Heart left ventricle (tissue), 16 donors: ENCODE measurements at regions not wholly inside any gene's neighbourhood (a gene's known extent, or its start where the extent isn't known, plus 50 kb on each side); places are given as distances from the start of the nearest gene placed in this dataset.

Source experiments
- ATAC-seq, 4 donors: fragments of 200-7000 bp; cut with Tn5 transposase; one replicate each; pipeline ENCODE4 v1.9.1; 2020 to 2022; ENCODE audit warnings: moderate library complexity in 4 of 4, mild to moderate bottlenecking in 3 of 4, moderate number of reproducible peaks in 1 of 4
- DNase-seq, 5 donors: peaks; one replicate each; pipeline ENCODE4 v3.0.0-alpha.2; 2020
- H3K27ac ChIP-seq, 12 donors: fragments of 200-600 bp; sonication (generic) in 4 of 12; one replicate each; pipeline versions ENCODE4 v1.5.0 to v1.8.0; 2016 to 2022; ENCODE audit warnings: mild to moderate bottlenecking in 2 of 12
- H3K27me3 ChIP-seq, 9 donors: fragments of 200-600 bp; sonication (generic) in 2 of 9; one replicate each; pipeline versions ENCODE4 v1.5.1 to v1.8.0; 2016 to 2022; ENCODE audit warnings: mild to moderate bottlenecking in 3 of 9
- H3K36me3 ChIP-seq, 9 donors: fragments of 200-600 bp; sonication (generic) in 2 of 9; one replicate each; pipeline versions ENCODE4 v1.5.0 to v1.8.0; 2018 to 2022; ENCODE audit warnings: mild to moderate bottlenecking in 2 of 9
- H3K4me1 ChIP-seq, 12 donors: fragments of 200-600 bp; sonication (generic) in 4 of 12; one replicate each; pipeline versions ENCODE4 v1.5.0 to v1.8.0; 2016 to 2022; ENCODE audit warnings: mild to moderate bottlenecking in 3 of 12
- H3K4me3 ChIP-seq, 12 donors: fragments of 200-600 bp; sonication (generic) in 4 of 12; one replicate each; pipeline versions ENCODE4 v1.5.0 to v1.8.0; 2017 to 2022; ENCODE audit warnings: mild to moderate bottlenecking in 9 of 12, moderate library complexity in 4 of 12
- H3K9me3 ChIP-seq, 12 donors: fragments of 200-600 bp; sonication (generic) in 4 of 12; one replicate each; pipeline versions ENCODE4 v1.5.0 to v1.8.0; 2016 to 2022; ENCODE audit warnings: mild to moderate bottlenecking in 1 of 12
- POLR2A ChIP-seq, 2 donors: fragments of 450-650 bp; IDR thresholded peaks; one replicate each; pipeline ENCODE4 v1.6.1; 2017; ENCODE audit warnings: antibody characterized with exemption in 2 of 2, mild to moderate bottlenecking in 2 of 2, moderate library complexity in 2 of 2
- WGBS, 4 donors: extraction: QIAGEN DNeasy Blood & Tissue Kit in 2 of 4; methylation state at CpG; one replicate each; pipeline versions ENCODE4 v1.1.5 to v1.1.7; 2013 to 2018; 5-methylcytosine and 5-hydroxymethylcytosine counted together
- intact Hi-C, 10 donors: fragments of 100-400 bp; cut with DNase I; formaldehyde crosslinking; loops; one replicate each; pipeline versions ENCODE4 v1.11.1 to v1.14.2; 2022
- TF ChIP-seq, protein P1 (sequence below), 12 donors: fragments of 200-600 bp; sonication (generic) in 4 of 12; IDR thresholded peaks; one replicate each; pipeline versions ENCODE4 v1.5.0 to v1.8.0; 2018 to 2022; ENCODE audit warnings: antibody characterized with exemption in 12 of 12, mild to moderate bottlenecking in 5 of 12
- donor health status: ischemic (EF 13 %, LVEDD 7.1; RV severe dilation, severe dysfunction).
- donor health status: healthy with polysubstance abuse.
- donor health status: DM: no; HTN: yes; CAD: no.
- donor health status: DM: no; HTN: no; CAD: no.
- donor health status: ischemic (EF 25% LVEDD 6.9; RV normal size, moderate dysfunction).
- donor health status: ischemic (EF 25% LVEDD 5.7; RV mildly dilated, moderate dysfunction).
- donor health status: healthy.
- donor health status: DM: yes; HTN: yes; CAD: no.
- donor health status: ischemic (EF 35%, LVEDD 5.7; RV mildly dilated, moderate dysfunction).
- donor health status: nonischemic (EF 11% LVEDD 7.7; RV severe dilation, severe dysfunction).
- donor health status: DM: yes; HTN: yes; CAD: no.
- donor health status: PGD.
- donor health status: ischemic (EF 29% LVEDD 5.4; RV normal size, mild dysfunction).
- donor health status: nonischemic (EF 23%, LVEDD 6.1; RV moderate dilation, normal function).

DNA sequence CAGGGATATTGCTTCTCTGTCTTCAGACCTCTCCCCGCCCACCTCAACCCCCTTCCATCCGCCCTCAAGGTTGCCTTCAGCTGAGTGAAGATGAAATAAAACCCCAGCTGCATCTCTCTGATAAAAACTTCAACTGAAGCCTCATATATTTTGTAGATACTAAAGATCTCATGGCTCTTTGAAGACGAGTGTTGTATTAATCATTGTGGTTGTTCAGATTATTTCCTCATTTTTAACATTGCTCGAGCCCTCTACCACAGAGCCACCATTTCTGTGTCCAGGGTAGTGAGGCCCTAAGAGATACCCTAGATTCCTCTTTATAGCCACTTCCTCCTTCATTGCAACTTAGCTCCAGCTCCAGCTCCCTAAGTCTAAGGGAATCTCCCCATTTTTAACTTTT, 312.8 kb upstream of the ZNF507 start:
- Histone ChIP-seq H3K4me1 (no peaks in the 10 kb centered on the region), H3K36me3 (no peaks in the 10 kb centered on the region), H3K9me3 (no peaks in the 10 kb centered on the region), H3K4me3 (no peak overlapping the region), H3K27ac (no peak overlapping the region), H3K27me3 (peaks cover 0 to 26% (median 0%) of the 10 kb centered on the region in 9 donors)
- 70 to 77% (median 74%) methylated on average over 4 of the region's 4 CpGs for WGBS, 4 donors
- no peak for TF ChIP-seq POLR2A (IDR thresholded peaks at IDR 0.05)
- TF ChIP-seq, protein P1, sequence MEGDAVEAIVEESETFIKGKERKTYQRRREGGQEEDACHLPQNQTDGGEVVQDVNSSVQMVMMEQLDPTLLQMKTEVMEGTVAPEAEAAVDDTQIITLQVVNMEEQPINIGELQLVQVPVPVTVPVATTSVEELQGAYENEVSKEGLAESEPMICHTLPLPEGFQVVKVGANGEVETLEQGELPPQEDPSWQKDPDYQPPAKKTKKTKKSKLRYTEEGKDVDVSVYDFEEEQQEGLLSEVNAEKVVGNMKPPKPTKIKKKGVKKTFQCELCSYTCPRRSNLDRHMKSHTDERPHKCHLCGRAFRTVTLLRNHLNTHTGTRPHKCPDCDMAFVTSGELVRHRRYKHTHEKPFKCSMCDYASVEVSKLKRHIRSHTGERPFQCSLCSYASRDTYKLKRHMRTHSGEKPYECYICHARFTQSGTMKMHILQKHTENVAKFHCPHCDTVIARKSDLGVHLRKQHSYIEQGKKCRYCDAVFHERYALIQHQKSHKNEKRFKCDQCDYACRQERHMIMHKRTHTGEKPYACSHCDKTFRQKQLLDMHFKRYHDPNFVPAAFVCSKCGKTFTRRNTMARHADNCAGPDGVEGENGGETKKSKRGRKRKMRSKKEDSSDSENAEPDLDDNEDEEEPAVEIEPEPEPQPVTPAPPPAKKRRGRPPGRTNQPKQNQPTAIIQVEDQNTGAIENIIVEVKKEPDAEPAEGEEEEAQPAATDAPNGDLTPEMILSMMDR (IDR thresholded peaks at IDR 0.05): no peak
- DNase-seq (no peak), ATAC-seq (no peak)
- intact Hi-C loops: loop anchor here in 2 of 10 donors (10.0 kb wide), 2 partner anchors 348 to 1348 kb away; no protein-coding TSS in a partner anchor

DNA sequence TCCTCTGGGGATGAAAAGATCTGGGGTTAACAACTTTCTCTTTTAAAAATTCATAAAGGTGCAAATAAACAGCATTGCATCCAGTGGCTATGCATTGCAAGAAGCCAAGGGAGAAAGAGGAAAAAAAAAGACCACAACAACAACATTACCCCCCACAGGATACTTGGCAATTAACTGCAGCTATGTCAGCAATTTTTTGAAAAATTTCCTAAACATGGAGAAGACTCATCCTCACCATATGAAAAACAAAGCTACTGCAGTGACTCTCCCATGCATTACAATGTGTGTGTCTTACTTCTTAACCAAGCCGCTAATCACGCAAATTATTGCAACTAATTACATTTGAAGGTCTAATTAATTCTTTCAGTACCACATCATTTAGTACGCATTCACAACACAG, 309.8 kb upstream of the ZNF507 start:
- ATAC-seq (no peak), DNase-seq (no peak)
- no peaks in the 10 kb centered on the region for H3K9me3 ChIP-seq
- peaks cover 0 to 15% (median 0%) of the 10 kb centered on the region in 9 donors for H3K27me3 ChIP-seq
- WGBS, 4 donors: 90 to 97% (median 95%) methylated on average over 3 of the region's 3 CpGs
- H3K4me3 ChIP-seq: no peak overlapping the region
- intact Hi-C loops: loop anchor here in 2 of 10 donors (10.0 kb wide), 2 partner anchors 351 to 1351 kb away; no protein-coding TSS in a partner anchor
- H3K36me3 ChIP-seq: no peaks in the 10 kb centered on the region
- TF ChIP-seq POLR2A (IDR thresholded peaks at IDR 0.05): no peak
- TF ChIP-seq, protein P1 (IDR thresholded peaks at IDR 0.05): no peak
- H3K27ac ChIP-seq: no peak overlapping the region
- H3K4me1 ChIP-seq: no peaks in the 10 kb centered on the region

DNA sequence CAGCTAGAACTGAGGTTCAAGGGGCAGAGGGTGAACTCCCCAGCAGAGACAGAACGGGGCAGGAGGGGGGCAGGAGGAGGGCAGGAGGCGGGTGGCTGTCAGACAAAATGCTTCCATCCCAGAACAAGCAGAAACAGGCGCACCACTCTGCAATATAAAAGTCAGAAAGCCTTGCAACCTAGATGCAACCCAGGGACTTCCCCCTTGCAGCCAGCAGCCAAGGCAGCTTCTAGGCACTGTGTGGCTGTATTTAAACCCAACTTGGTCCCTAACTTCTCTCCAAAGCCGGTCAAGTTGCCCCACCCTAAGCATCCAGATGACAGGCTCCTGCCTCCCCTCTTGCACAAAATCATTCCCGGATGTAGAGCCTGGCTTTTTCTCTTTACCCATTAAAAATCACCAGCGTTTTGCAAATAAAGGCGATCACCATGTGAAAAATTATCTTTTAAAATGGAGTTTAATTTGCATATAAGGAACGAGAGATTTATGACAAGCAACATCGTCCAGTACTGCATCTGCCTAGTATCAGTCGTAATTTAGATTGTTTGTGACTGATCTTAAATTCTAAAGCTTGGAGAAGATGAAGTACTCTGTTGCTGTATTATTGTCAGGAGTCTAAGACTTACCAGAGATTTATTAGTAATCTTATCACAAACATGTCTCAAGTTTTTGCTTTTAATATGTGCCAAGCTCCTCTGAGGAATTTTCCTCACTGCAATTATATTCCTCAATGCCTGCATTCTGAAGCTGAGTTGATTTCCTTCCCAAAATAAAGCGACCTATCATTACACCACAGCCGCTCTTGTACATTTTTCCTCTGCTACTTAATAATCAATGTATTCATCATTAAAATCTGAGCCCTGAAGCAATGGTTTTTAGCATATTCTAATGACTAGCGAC, 307.1 kb upstream of the ZNF507 start:
- no peaks in the 10 kb centered on the region for H3K9me3 ChIP-seq
- DNase-seq (no peak), ATAC-seq (no peak)
- H3K4me3 ChIP-seq: no peak overlapping the region
- no peaks in the 10 kb centered on the region for H3K36me3 ChIP-seq
- whole genome bisulfite sequencing, 4 donors: 67 to 76% (median 74%) methylated on average over 13 of the region's 13 CpGs
- peak overlapping the region in 1 of 12 donors; percentile 41 for H3K27ac ChIP-seq
- H3K27me3 ChIP-seq: peaks cover 0 to 33% (median 3%) of the 10 kb centered on the region in 9 donors
- peaks cover 0 to 6% (median 0%) of the 10 kb centered on the region in 12 donors for H3K4me1 ChIP-seq
- intact Hi-C loops: loop anchor here in 2 of 10 donors (10.0 kb wide), 2 partner anchors 353 to 1353 kb away; no protein-coding TSS in a partner anchor
- TF ChIP-seq, protein P1 (IDR thresholded peaks at IDR 0.05): no peak
- no peak for TF ChIP-seq POLR2A (IDR thresholded peaks at IDR 0.05)

DNA sequence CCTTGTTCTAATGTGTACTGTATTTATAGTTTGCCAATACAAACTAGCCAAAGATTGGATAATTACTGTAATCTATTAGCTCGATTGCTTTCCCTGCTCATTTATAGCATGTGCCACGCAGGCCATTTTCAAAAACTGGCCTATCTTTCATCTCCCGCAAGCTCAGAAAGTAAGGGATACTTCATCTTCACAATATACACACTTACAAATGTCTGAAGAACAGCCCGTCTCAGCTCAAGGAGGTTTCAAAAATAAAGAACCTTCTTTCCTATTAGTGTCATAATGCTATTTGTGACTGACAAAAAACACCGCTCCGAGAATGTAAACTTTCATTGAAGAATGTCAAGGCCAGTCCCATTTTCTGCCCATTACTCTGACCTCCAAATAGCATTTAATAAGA, 306.4 kb upstream of the ZNF507 start:
- DNase-seq: no peak

More for the DNA sequence above, 306.4 kb upstream of the ZNF507 start:
- peaks cover 0 to 6% (median 0%) of the 10 kb centered on the region in 12 donors for H3K4me1 ChIP-seq
- no peaks in the 10 kb centered on the region for H3K9me3 ChIP-seq
- H3K27me3 ChIP-seq: peaks cover 0 to 40% (median 5%) of the 10 kb centered on the region in 9 donors
- no peak overlapping the region for H3K4me3 ChIP-seq
- WGBS, 4 donors: 44 to 64% (median 53%) methylated on average over 6 of the region's 6 CpGs
- no peak for ATAC-seq
- intact Hi-C loops: loop anchor here in 2 of 10 donors (10.0 kb wide), 2 partner anchors 354 to 1354 kb away; no protein-coding TSS in a partner anchor
- TF ChIP-seq POLR2A (IDR thresholded peaks at IDR 0.05): no peak
- TF ChIP-seq, protein P1 (IDR thresholded peaks at IDR 0.05): no peak
- H3K27ac ChIP-seq: no peak overlapping the region
- no peaks in the 10 kb centered on the region for H3K36me3 ChIP-seq
